ENCODE measurements at regions not wholly inside any gene's neighbourhood (a gene's known extent, or its start where the extent isn't known, plus 50 kb on each side); places are given as distances from the start of the nearest gene placed in this dataset.

- H3K36me3 Mint-ChIP-seq (ENCODE audit: low read depth) = no peaks in the 10 kb centered on the region
- no peaks in the 10 kb centered on the region for H3K9me3 Mint-ChIP-seq
- CTCF ChIA-PET = no interaction called here
- no peak overlapping the region for H3K4me3 Mint-ChIP-seq
- DNase-seq = no peak
- no peaks in the 10 kb centered on the region for H3K4me1 Mint-ChIP-seq (ENCODE audit: low read depth)
- intact Hi-C loops (cut with micrococcal nuclease) = no loop called here
- H3K27me3 Mint-ChIP-seq (ENCODE audit: low read depth) = no peaks in the 10 kb centered on the region
- H3K27ac Mint-ChIP-seq = no peak overlapping the region
Measured at GRCh38 chr9:129396365-129396708, 218.3 kb upstream of the IER5L start.

- CTCF ChIA-PET = no interaction called here
- no peaks in the 10 kb centered on the region for H3K36me3 Mint-ChIP-seq (ENCODE audit: low read depth)
- no peak overlapping the region for H3K27ac Mint-ChIP-seq
- H3K4me3 Mint-ChIP-seq = no peak overlapping the region
- H3K4me1 Mint-ChIP-seq (ENCODE audit: low read depth) = no peaks in the 10 kb centered on the region
- H3K9me3 Mint-ChIP-seq = no peaks in the 10 kb centered on the region
- H3K27me3 Mint-ChIP-seq (ENCODE audit: low read depth) = no peaks in the 10 kb centered on the region
- intact Hi-C loops (cut with micrococcal nuclease) = no loop called here
- DNase-seq = no peak
Measured at GRCh38 chr9:129395633-129396364, 217.7 kb upstream of the IER5L start.

GRCh38 chr9:129394886-129395279 lies 216.8 kb upstream of the IER5L start:
- intact Hi-C loops (cut with micrococcal nuclease) = no loop called here
- Mint-ChIP-seq H3K4me1 (ENCODE audit: low read depth) (no peaks in the 10 kb centered on the region), H3K27ac (no peak overlapping the region), H3K27me3 (ENCODE audit: low read depth) (no peaks in the 10 kb centered on the region), H3K4me3 (no peak overlapping the region), H3K36me3 (ENCODE audit: low read depth) (no peaks in the 10 kb centered on the region), H3K9me3 (no peaks in the 10 kb centered on the region)
- CTCF ChIA-PET = no interaction called here
- no peak for DNase-seq

GRCh38 chr9:129394061-129394885 lies 216.2 kb upstream of the IER5L start:
- CTCF ChIA-PET = no interaction called here
- Mint-ChIP-seq H3K4me3 (no peak overlapping the region), H3K27me3 (ENCODE audit: low read depth) (no peaks in the 10 kb centered on the region), H3K9me3 (no peaks in the 10 kb centered on the region), H3K36me3 (ENCODE audit: low read depth) (no peaks in the 10 kb centered on the region), H3K27ac (no peak overlapping the region), H3K4me1 (ENCODE audit: low read depth) (no peaks in the 10 kb centered on the region)
- intact Hi-C loops (cut with micrococcal nuclease) = no loop called here
- DNase-seq = no peak

GRCh38 chr9:129393064-129393463 lies 215.0 kb upstream of the IER5L start:
- Mint-ChIP-seq H3K27me3 (ENCODE audit: low read depth) (no peaks in the 10 kb centered on the region), H3K4me3 (no peak overlapping the region), H3K9me3 (no peaks in the 10 kb centered on the region), H3K27ac (no peak overlapping the region), H3K4me1 (ENCODE audit: low read depth) (no peaks in the 10 kb centered on the region), H3K36me3 (ENCODE audit: low read depth) (no peaks in the 10 kb centered on the region)
- CTCF ChIA-PET = no interaction called here
- intact Hi-C loops (cut with micrococcal nuclease) = no loop called here
- DNase-seq = no peak

GRCh38 chr9:129392093-129392541 lies 214.1 kb upstream of the IER5L start:
- intact Hi-C loops (cut with micrococcal nuclease) = no loop called here
- no peak overlapping the region for H3K4me3 Mint-ChIP-seq
- H3K27ac Mint-ChIP-seq = no peak overlapping the region
- no peak for DNase-seq
- H3K9me3 Mint-ChIP-seq = no peaks in the 10 kb centered on the region
- CTCF ChIA-PET = no interaction called here
- H3K4me1 Mint-ChIP-seq (ENCODE audit: low read depth) = no peaks in the 10 kb centered on the region
- H3K27me3 Mint-ChIP-seq (ENCODE audit: low read depth) = no peaks in the 10 kb centered on the region
- no peaks in the 10 kb centered on the region for H3K36me3 Mint-ChIP-seq (ENCODE audit: low read depth)

GRCh38 chr9:129391221-129391661 lies 213.2 kb upstream of the IER5L start:
- H3K4me1 Mint-ChIP-seq (ENCODE audit: low read depth) = no peaks in the 10 kb centered on the region
- H3K36me3 Mint-ChIP-seq (ENCODE audit: low read depth) = no peaks in the 10 kb centered on the region
- H3K4me3 Mint-ChIP-seq = no peak overlapping the region
- H3K9me3 Mint-ChIP-seq = no peaks in the 10 kb centered on the region
- no peak for DNase-seq
- no peak overlapping the region for H3K27ac Mint-ChIP-seq
- no peaks in the 10 kb centered on the region for H3K27me3 Mint-ChIP-seq (ENCODE audit: low read depth)
- CTCF ChIA-PET = no interaction called here
- intact Hi-C loops (cut with micrococcal nuclease) = no loop called here

- Mint-ChIP-seq H3K4me3 (no peak overlapping the region), H3K4me1 (ENCODE audit: low read depth) (no peaks in the 10 kb centered on the region), H3K36me3 (ENCODE audit: low read depth) (no peaks in the 10 kb centered on the region), H3K9me3 (no peaks in the 10 kb centered on the region), H3K27me3 (ENCODE audit: low read depth) (no peaks in the 10 kb centered on the region), H3K27ac (no peak overlapping the region)
- no peak for DNase-seq
- CTCF ChIA-PET = no interaction called here
- intact Hi-C loops (cut with micrococcal nuclease) = no loop called here
Measured at GRCh38 chr9:129390541-129390940, 212.5 kb upstream of the IER5L start.

GRCh38 chr9:129387822-129388221 lies 209.8 kb upstream of the IER5L start:
- CTCF ChIA-PET = interaction anchor here (0.8 kb wide), 1 partner anchor 53 kb away, joined by 4 read pairs; no protein-coding TSS in a partner anchor
- intact Hi-C loops (cut with micrococcal nuclease) = no loop called here
- Mint-ChIP-seq H3K27me3 (ENCODE audit: low read depth) (no peaks in the 10 kb centered on the region), H3K27ac (no peak overlapping the region), H3K4me1 (ENCODE audit: low read depth) (peaks cover 9% of the 10 kb centered on the region), H3K4me3 (no peak overlapping the region), H3K9me3 (no peaks in the 10 kb centered on the region), H3K36me3 (ENCODE audit: low read depth) (no peaks in the 10 kb centered on the region)
- DNase-seq = no peak

GRCh38 chr9:129386812-129387177 lies 208.7 kb upstream of the IER5L start:
- no peak for DNase-seq
- Mint-ChIP-seq H3K4me1 (ENCODE audit: low read depth) (peaks cover 10% of the 10 kb centered on the region), H3K27ac (no peak overlapping the region), H3K36me3 (ENCODE audit: low read depth) (no peaks in the 10 kb centered on the region), H3K4me3 (no peak overlapping the region), H3K9me3 (no peaks in the 10 kb centered on the region), H3K27me3 (ENCODE audit: low read depth) (no peaks in the 10 kb centered on the region)
- intact Hi-C loops (cut with micrococcal nuclease) = no loop called here
- CTCF ChIA-PET = interaction anchor here (0.6 kb wide), 1 partner anchor 256 kb away, joined by 5 read pairs; no protein-coding TSS in a partner anchor

GRCh38 chr9:129385211-129385934 lies 207.3 kb upstream of the IER5L start:
- peaks cover 10% of the 10 kb centered on the region for H3K4me1 Mint-ChIP-seq (ENCODE audit: low read depth)
- H3K4me3 Mint-ChIP-seq = no peak overlapping the region
- H3K27me3 Mint-ChIP-seq (ENCODE audit: low read depth) = no peaks in the 10 kb centered on the region
- intact Hi-C loops (cut with micrococcal nuclease) = no loop called here
- H3K9me3 Mint-ChIP-seq = no peaks in the 10 kb centered on the region
- no peak for DNase-seq
- CTCF ChIA-PET = no interaction called here
- no peaks in the 10 kb centered on the region for H3K36me3 Mint-ChIP-seq (ENCODE audit: low read depth)
- H3K27ac Mint-ChIP-seq = no peak overlapping the region

- H3K27ac Mint-ChIP-seq = no peak overlapping the region
- intact Hi-C loops (cut with micrococcal nuclease) = loop anchor here (5.0 kb wide), 1 partner anchor 62 kb away; no protein-coding TSS in a partner anchor
- H3K4me3 Mint-ChIP-seq = peak overlapping the region; percentile 69
- no peaks in the 10 kb centered on the region for H3K9me3 Mint-ChIP-seq
- H3K27me3 Mint-ChIP-seq (ENCODE audit: low read depth) = no peaks in the 10 kb centered on the region
- no peaks in the 10 kb centered on the region for H3K36me3 Mint-ChIP-seq (ENCODE audit: low read depth)
- no peak for DNase-seq
- CTCF ChIA-PET = interaction anchor here (0.6 to 2.0 kb wide), 4 partner anchors 80 to 245 kb away, joined by 3 to 7 read pairs (median 4); no protein-coding TSS in a partner anchor
- H3K4me1 Mint-ChIP-seq (ENCODE audit: low read depth) = peaks cover 10% of the 10 kb centered on the region
Measured at GRCh38 chr9:129384491-129385210, 206.6 kb upstream of the IER5L start.
